ENCODE measurements at regions not wholly inside any gene's neighbourhood (a gene's known extent, or its start where the extent isn't known, plus 50 kb on each side); places are given as distances from the start of the nearest gene placed in this dataset.

GRCh38 chr5:125408448-125409233 is 662.2 kb upstream of the ZNF608 start:
- TF ChIP-seq CTCF (IDR thresholded peaks at IDR 0.05 in 4 of 5, conservative IDR thresholded peaks at IDR 0.05 in 1 of 5), result no peak
- TF ChIP-seq POLR2A (IDR thresholded peaks at IDR 0.05), result no peak

All from gastrocnemius medialis (tissue), 4 donors.